K562 (cell line): ENCODE measurements at regions not wholly inside any gene's neighbourhood (a gene's known extent, or its start where the extent isn't known, plus 50 kb on each side); places are given as distances from the start of the nearest gene placed in this dataset.

ENCODE experiments used
- CBFB ChIP-seq: sonication (generic); formaldehyde crosslinking; IDR thresholded peaks from 2 replicates; pipeline ENCODE4 v1.4.0; 2020; ENCODE audit warnings: mild to moderate bottlenecking, missing genetic modification reagents
- NFIX ChIP-seq: fragments of 250-450 bp; sonication (Bioruptor Pico); IDR thresholded peaks from 2 replicates; pipeline ENCODE4 v1.4.0; 2020; ENCODE audit warnings: low read depth, mild to moderate bottlenecking, moderate library complexity
- TF ChIP-seq, protein P1 (sequence below): sonication (generic); formaldehyde crosslinking; IDR thresholded peaks from 2 replicates; pipeline ENCODE4 v1.8.0; 2023; ENCODE audit warnings: mild to moderate bottlenecking, missing genetic modification reagents
- TF ChIP-seq, protein P2 (sequence below): fragments of 450-650 bp; IDR thresholded peaks from 2 replicates; pipeline ENCODE4 v1.6.1; 2018; ENCODE audit not compliant: partially characterized antibody
- TF ChIP-seq, protein P3 (sequence below): sonication (generic); formaldehyde crosslinking; IDR thresholded peaks from 2 replicates; pipeline ENCODE4 v1.8.0; 2022; ENCODE audit warnings: mild to moderate bottlenecking, missing genetic modification reagents

DNA sequence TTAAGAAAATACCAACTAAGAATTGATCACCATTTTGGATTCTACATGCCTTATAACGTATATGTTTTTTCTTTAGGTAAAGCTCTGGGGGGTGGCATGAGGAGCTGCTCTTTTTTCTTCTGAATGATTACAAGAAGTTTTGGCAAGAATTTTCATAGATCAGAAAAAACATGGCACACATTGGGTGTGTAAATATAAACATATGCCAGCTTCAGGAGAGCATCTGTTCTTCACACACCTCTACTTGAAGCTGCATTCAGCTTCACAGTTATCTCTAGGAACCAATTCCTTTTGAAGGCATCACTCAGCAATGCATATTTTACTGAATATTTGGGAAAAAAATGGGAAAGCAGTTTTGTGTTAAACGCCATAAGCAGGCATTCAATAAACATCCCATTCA is 122.7 kb upstream of the GHR start:
- TF ChIP-seq, protein P1, sequence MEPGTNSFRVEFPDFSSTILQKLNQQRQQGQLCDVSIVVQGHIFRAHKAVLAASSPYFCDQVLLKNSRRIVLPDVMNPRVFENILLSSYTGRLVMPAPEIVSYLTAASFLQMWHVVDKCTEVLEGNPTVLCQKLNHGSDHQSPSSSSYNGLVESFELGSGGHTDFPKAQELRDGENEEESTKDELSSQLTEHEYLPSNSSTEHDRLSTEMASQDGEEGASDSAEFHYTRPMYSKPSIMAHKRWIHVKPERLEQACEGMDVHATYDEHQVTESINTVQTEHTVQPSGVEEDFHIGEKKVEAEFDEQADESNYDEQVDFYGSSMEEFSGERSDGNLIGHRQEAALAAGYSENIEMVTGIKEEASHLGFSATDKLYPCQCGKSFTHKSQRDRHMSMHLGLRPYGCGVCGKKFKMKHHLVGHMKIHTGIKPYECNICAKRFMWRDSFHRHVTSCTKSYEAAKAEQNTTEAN (CRISPR knock-in tag) = no peak
- TF ChIP-seq CBFB (CRISPR knock-in tag) (no peak), NFIX (CRISPR knock-in tag) (no peak)
- TF ChIP-seq, protein P2, sequence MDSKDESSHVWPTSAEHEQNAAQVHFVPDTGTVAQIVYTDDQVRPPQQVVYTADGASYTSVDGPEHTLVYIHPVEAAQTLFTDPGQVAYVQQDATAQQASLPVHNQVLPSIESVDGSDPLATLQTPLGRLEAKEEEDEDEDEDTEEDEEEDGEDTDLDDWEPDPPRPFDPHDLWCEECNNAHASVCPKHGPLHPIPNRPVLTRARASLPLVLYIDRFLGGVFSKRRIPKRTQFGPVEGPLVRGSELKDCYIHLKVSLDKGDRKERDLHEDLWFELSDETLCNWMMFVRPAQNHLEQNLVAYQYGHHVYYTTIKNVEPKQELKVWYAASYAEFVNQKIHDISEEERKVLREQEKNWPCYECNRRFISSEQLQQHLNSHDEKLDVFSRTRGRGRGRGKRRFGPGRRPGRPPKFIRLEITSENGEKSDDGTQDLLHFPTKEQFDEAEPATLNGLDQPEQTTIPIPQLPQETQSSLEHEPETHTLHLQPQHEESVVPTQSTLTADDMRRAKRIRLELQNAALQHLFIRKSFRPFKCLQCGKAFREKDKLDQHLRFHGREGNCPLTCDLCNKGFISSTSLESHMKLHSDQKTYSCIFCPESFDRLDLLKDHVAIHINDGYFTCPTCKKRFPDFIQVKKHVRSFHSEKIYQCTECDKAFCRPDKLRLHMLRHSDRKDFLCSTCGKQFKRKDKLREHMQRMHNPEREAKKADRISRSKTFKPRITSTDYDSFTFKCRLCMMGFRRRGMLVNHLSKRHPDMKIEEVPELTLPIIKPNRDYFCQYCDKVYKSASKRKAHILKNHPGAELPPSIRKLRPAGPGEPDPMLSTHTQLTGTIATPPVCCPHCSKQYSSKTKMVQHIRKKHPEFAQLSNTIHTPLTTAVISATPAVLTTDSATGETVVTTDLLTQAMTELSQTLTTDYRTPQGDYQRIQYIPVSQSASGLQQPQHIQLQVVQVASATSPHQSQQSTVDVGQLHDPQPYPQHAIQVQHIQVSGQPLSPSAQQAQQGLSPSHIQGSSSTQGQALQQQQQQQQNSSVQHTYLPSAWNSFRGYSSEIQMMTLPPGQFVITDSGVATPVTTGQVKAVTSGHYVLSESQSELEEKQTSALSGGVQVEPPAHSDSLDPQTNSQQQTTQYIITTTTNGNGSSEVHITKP = no peak
- TF ChIP-seq, protein P3, sequence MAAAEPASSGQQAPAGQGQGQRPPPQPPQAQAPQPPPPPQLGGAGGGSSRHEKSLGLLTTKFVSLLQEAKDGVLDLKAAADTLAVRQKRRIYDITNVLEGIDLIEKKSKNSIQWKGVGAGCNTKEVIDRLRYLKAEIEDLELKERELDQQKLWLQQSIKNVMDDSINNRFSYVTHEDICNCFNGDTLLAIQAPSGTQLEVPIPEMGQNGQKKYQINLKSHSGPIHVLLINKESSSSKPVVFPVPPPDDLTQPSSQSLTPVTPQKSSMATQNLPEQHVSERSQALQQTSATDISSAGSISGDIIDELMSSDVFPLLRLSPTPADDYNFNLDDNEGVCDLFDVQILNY (CRISPR knock-in tag) = no peak
